ENCODE measurements at regions not wholly inside any gene's neighbourhood (a gene's known extent, or its start where the extent isn't known, plus 50 kb on each side); places are given as distances from the start of the nearest gene placed in this dataset.

DNA sequence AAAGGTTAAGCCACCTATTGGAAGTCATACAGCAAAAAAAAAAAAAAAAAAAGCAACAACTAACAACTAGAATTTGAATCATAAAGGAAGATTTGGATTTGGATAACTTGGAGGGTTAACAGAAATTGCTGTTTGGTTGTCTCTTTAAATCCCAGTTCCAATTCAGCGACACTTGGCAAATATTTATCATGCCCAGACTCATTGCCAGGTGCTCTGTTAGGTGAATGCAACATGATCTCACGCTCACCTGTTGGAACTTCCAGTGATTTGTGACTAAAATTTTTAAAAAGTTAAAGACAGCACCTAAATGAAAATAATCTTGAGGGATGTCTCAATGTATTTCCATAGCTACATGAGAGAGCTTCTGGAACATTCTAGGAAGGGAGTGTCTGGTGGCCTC is 103.7 kb downstream of the TBX3 start:
- TF ChIP-seq POLR2AphosphoS5 (IDR thresholded peaks at IDR 0.05; ENCODE audit: borderline replicate concordance, low read depth, low read length) (no peak), EZH2 (IDR thresholded peaks at IDR 0.05) (no peak), FOXP2 (optimal IDR thresholded peaks at IDR 0.05; ENCODE audit: control extremely low read depth, extremely low read length, insufficient read depth) (no peak)
